Left lung (tissue), 4 donors: ENCODE measurements at regions not wholly inside any gene's neighbourhood (a gene's known extent, or its start where the extent isn't known, plus 50 kb on each side); places are given as distances from the start of the nearest gene placed in this dataset.
"Not testable (repeated sequence)": the region's sequence is repeated elsewhere in the genome, so short reads cannot be mapped to it uniquely, and the experiment has no call there.

Experiments used
- ATAC-seq: fragments of 200-7000 bp; cut with Tn5 transposase; one replicate; pipeline ENCODE4 v1.9.1; 2020; ENCODE audit warnings: moderate library complexity
- DNase-seq, 4 donors: peaks; one replicate each; pipeline ENCODE4 v3.0.0-alpha.2; 2013 to 2020
- H3K27ac ChIP-seq, 2 donors: fragments of 200-600 bp; sonication (generic) in 1 of 2; one replicate each; pipeline versions ENCODE4 v1.5.0 to v1.8.0; 2020 to 2021
- H3K27me3 ChIP-seq, 2 donors: fragments of 200-600 bp; sonication (generic) in 1 of 2; one replicate each; pipeline versions ENCODE4 v1.5.0 to v1.8.0; 2020 to 2021
- H3K36me3 ChIP-seq, 2 donors: fragments of 200-600 bp; sonication (generic) in 1 of 2; one replicate each; pipeline versions ENCODE4 v1.5.0 to v1.8.0; 2020 to 2021
- H3K4me1 ChIP-seq, 2 donors: fragments of 200-600 bp; one replicate each; pipeline ENCODE4 v1.8.0; 2021
- H3K4me3 ChIP-seq, 2 donors: fragments of 200-600 bp; sonication (generic) in 1 of 2; one replicate each; pipeline versions ENCODE4 v1.5.0 to v1.8.0; 2020 to 2021; ENCODE audit warnings: mild to moderate bottlenecking in 1 of 2
- H3K9me3 ChIP-seq, 2 donors: fragments of 200-600 bp; sonication (generic) in 1 of 2; one replicate each; pipeline versions ENCODE4 v1.5.0 to v1.8.0; 2020 to 2021
- intact Hi-C, 2 donors: fragments of 100-400 bp; cut with DNase I; formaldehyde crosslinking; loops; one replicate each; pipeline versions ENCODE4 v1.11.2 to v1.14.2; 2022
- TF ChIP-seq, protein P1 (sequence below), 2 donors: fragments of 200-600 bp; sonication (generic) in 1 of 2; IDR thresholded peaks; one replicate each; pipeline versions ENCODE4 v1.5.0 to v1.8.0; 2021; ENCODE audit warnings: antibody characterized with exemption in 2 of 2
- donor health status: DM: no; HTN: yes; CAD: no.
- donor health status: DM: no; HTN: no; CAD: no.

DNA sequence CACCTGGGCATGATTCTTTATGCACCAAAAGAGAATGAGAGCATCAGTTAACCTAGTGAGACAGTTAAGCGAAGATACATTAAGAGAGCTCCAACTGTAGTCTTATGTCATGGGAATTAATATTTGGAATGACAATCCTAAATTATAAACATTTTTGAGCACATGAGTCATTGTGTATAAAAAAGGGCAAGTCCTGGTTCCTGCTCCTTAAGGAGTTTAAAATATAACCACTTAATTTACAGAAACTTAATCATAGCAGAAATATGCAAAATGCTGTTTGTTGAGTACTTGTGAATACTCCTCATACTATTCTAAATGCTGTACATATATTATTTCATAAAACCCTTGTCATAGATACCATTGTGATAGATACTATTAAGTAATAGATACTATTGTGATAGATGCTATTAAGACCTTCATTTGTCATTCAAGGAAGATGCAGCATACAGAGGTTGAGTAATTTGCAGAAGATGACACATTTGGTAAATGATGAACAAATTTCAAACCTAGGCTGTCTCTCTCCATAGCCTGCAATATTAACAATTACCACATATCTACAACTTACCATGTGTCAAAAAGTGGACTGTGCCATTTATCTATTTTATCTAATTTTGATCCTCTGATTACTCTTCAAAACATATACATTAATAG is 301.0 kb downstream of the TBC1D4 start:
- Histone ChIP-seq H3K9me3 (peaks cover 0 to 22% of the 10 kb centered on the region in 2 donors), H3K27me3 (no peaks in the 10 kb centered on the region), H3K4me1 (no peaks in the 10 kb centered on the region), H3K36me3 (no peaks in the 10 kb centered on the region), H3K27ac (no peak overlapping the region), H3K4me3 (no peak overlapping the region)
- DNase-seq, result no peak
- ATAC-seq, result no peak
- TF ChIP-seq, protein P1, sequence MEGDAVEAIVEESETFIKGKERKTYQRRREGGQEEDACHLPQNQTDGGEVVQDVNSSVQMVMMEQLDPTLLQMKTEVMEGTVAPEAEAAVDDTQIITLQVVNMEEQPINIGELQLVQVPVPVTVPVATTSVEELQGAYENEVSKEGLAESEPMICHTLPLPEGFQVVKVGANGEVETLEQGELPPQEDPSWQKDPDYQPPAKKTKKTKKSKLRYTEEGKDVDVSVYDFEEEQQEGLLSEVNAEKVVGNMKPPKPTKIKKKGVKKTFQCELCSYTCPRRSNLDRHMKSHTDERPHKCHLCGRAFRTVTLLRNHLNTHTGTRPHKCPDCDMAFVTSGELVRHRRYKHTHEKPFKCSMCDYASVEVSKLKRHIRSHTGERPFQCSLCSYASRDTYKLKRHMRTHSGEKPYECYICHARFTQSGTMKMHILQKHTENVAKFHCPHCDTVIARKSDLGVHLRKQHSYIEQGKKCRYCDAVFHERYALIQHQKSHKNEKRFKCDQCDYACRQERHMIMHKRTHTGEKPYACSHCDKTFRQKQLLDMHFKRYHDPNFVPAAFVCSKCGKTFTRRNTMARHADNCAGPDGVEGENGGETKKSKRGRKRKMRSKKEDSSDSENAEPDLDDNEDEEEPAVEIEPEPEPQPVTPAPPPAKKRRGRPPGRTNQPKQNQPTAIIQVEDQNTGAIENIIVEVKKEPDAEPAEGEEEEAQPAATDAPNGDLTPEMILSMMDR (IDR thresholded peaks at IDR 0.05), result no peak
- intact Hi-C loops, result no loop called here

DNA sequence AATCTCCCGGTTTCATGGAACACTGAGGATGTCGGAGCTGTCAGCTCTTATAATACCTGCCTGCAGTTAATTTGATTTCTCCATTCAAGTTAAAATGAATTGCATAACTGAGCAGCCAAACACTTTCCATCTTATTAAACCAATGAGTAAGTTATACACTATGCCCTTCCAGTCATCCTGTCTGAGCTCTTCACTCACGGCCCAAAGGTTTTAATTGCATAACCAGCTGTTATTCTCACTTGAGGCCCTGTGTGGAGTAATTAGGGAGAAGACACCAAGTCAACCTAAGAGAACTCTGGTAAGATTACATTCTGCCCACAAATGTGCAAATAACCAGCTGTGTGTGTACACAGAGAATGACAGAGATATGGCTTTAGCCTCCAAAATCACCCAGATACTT is 303.5 kb downstream of the TBC1D4 start:
- TF ChIP-seq, protein P1 (IDR thresholded peaks at IDR 0.05), result no peak
- no peak for DNase-seq
- Histone ChIP-seq H3K27me3 (no peaks in the 10 kb centered on the region), H3K27ac (no peak overlapping the region), H3K4me1 (no peaks in the 10 kb centered on the region), H3K9me3 (peaks cover 0 to 7% of the 10 kb centered on the region in 2 donors), H3K4me3 (no peak overlapping the region), H3K36me3 (no peaks in the 10 kb centered on the region)
- ATAC-seq, result no peak
- intact Hi-C loops, result no loop called here

DNA sequence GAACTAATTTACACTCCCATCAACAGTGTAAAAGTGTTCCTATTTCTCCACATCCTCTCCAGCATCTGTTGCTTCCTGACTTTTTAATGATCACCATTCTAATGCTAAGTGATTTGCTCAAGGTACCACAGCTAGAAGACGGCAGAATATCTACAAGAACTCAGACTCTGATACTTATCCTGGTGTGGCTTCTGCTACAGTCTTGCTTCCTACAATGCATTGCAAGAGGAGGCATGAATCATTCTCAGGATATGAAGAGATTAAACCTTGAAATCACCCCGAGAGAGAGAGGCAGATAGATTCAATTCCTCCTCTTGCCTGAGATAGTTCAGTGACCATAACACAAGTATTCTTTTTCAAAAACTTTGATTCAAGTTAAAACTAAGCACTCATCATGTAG is 306.4 kb downstream of the TBC1D4 start:
- Histone ChIP-seq H3K27ac (no peak overlapping the region), H3K27me3 (no peaks in the 10 kb centered on the region), H3K36me3 (no peaks in the 10 kb centered on the region), H3K9me3 (no peaks in the 10 kb centered on the region), H3K4me3 (no peak overlapping the region), H3K4me1 (no peaks in the 10 kb centered on the region)
- DNase-seq, result no peak
- no peak for ATAC-seq
- TF ChIP-seq, protein P1 (IDR thresholded peaks at IDR 0.05), result no peak
- intact Hi-C loops, result no loop called here

DNA sequence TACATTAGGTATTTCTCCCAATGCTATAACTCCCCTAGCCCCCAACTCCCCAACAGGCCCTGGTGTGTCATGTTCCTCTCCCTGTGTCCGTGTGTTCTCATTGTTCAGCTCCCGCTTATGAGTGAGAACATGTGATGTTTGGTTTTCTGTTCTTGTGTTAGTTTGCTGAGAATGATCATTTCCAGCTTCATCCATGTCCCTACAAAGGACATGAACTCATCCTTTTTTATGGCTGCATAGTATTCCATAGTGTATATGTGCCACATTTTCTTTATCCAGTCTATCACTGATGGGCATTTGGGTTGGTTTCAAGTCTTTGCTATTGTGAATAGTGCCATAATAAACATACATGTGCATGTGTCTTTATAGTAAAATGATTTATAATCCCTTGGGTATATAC is 306.9 kb downstream of the TBC1D4 start:
- DNase-seq, H3K27ac ChIP-seq, intact Hi-C loops, H3K27me3 ChIP-seq, H3K36me3 ChIP-seq, ATAC-seq, H3K4me3 ChIP-seq, H3K9me3 ChIP-seq, H3K4me1 ChIP-seq: not testable (repeated sequence)

DNA sequence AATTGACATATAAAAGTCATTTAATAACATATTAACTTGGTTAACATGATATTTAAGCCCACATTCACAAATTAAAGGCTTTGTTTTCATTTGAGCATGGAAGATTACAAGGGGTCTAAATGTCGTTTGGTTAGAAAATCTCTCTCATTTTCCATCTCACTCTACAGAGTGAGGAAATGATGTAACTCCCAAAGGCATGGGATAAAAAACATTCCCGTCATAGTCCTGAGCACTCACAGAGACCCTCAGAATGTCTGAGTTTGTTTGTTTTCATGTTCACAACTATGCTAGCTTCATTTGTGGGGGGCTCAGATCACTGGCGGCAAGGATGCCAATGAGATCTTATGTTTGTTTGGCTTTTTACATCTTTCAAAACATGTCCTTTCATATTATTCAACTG is 307.5 kb downstream of the TBC1D4 start:
- TF ChIP-seq, protein P1 (IDR thresholded peaks at IDR 0.05), result no peak
- no peaks in the 10 kb centered on the region for H3K27me3 ChIP-seq
- no peaks in the 10 kb centered on the region for H3K9me3 ChIP-seq
- H3K4me1 ChIP-seq, result no peaks in the 10 kb centered on the region
- no peak overlapping the region for H3K27ac ChIP-seq
- no peak for DNase-seq
- no peaks in the 10 kb centered on the region for H3K36me3 ChIP-seq
- intact Hi-C loops, result no loop called here
- ATAC-seq, result no peak
- H3K4me3 ChIP-seq, result no peak overlapping the region
